Hepatocyte (in vitro differentiated cells): ENCODE measurements at regions not wholly inside any gene's neighbourhood (a gene's known extent, or its start where the extent isn't known, plus 50 kb on each side); places are given as distances from the start of the nearest gene placed in this dataset.

ENCODE experiments used
- DNase-seq: peaks from one replicate; pipeline ENCODE4 v3.0.0-alpha.2; 2016; ENCODE audit warnings: low spot score
- H2AFZ ChIP-seq: fragments of 200-600 bp; sonication (generic); 2 replicates; pipeline ENCODE4 v1.6.0; 2016; ENCODE audit warnings: antibody characterized with exemption, mild to moderate bottlenecking
- H3K27ac ChIP-seq: fragments of 200-600 bp; sonication (generic); 2 replicates; pipeline ENCODE4 v1.5.1; 2016; ENCODE audit warnings: mild to moderate bottlenecking
- H3K27me3 ChIP-seq: fragments of 200-600 bp; sonication (generic); 2 replicates; pipeline ENCODE4 v1.6.1; 2016
- H3K36me3 ChIP-seq: fragments of 200-600 bp; sonication (generic); replicated peaks from 2 replicates; pipeline ENCODE4 v1.5.1; 2016; ENCODE audit warnings: low read depth; ENCODE audit not compliant: insufficient read depth
- H3K4me1 ChIP-seq: fragments of 200-600 bp; sonication (generic); 2 replicates; pipeline ENCODE4 v1.5.1; 2016; ENCODE audit warnings: mild to moderate bottlenecking, moderate library complexity; ENCODE audit not compliant: insufficient read depth
- H3K4me2 ChIP-seq: fragments of 200-600 bp; sonication (generic); 2 replicates; pipeline ENCODE4 v1.6.0; 2016
- H3K4me3 ChIP-seq: fragments of 200-600 bp; sonication (generic); 2 replicates; pipeline ENCODE4 v1.5.1; 2016; ENCODE audit warnings: mild to moderate bottlenecking
- H3K79me2 ChIP-seq: fragments of 200-600 bp; sonication (generic); 2 replicates; pipeline ENCODE4 v1.6.0; 2017; ENCODE audit warnings: mild to moderate bottlenecking
- H3K9me2 ChIP-seq: fragments of 200-600 bp; sonication (generic); replicated peaks from 2 replicates; pipeline ENCODE4 v1.6.0; 2017; ENCODE audit warnings: mild to moderate bottlenecking; ENCODE audit not compliant: insufficient read depth
- H3K9me3 ChIP-seq: fragments of 200-600 bp; sonication (generic); 2 replicates; pipeline ENCODE4 v1.5.1; 2016; ENCODE audit warnings: low read depth, mild to moderate bottlenecking
- H4K20me1 ChIP-seq: fragments of 200-600 bp; sonication (generic); 2 replicates; pipeline ENCODE4 v1.6.0; 2016; ENCODE audit warnings: mild to moderate bottlenecking; ENCODE audit not compliant: insufficient read depth, poor library complexity, severe bottlenecking
- EZH2 ChIP-seq: fragments of 200-600 bp; sonication (generic); IDR thresholded peaks from 2 replicates; pipeline ENCODE4 v1.6.1; 2016; ENCODE audit warnings: antibody characterized with exemption, mild to moderate bottlenecking, borderline replicate concordance
- EZH2phosphoT487 ChIP-seq: fragments of 200-600 bp; sonication (generic); IDR thresholded peaks from one replicate; pipeline ENCODE4 v1.6.1; 2018; ENCODE audit warnings: antibody characterized with exemption, mild to moderate bottlenecking, low read depth, moderate library complexity; ENCODE audit not compliant: unreplicated experiment, severe bottlenecking
- WGBS: methylation state at CpG from one replicate; pipeline ENCODE4 v1.1.6; 2016; ENCODE audit warnings: low lambda C conversion rate; ENCODE audit errors: missing lambda C conversion rate; 5-methylcytosine and 5-hydroxymethylcytosine counted together
- TF ChIP-seq, protein P1 (sequence below): fragments of 200-600 bp; sonication (generic); IDR thresholded peaks from 2 replicates; pipeline ENCODE4 v1.5.1; 2016; ENCODE audit warnings: antibody characterized with exemption, mild to moderate bottlenecking; ENCODE audit not compliant: poor library complexity

DNA sequence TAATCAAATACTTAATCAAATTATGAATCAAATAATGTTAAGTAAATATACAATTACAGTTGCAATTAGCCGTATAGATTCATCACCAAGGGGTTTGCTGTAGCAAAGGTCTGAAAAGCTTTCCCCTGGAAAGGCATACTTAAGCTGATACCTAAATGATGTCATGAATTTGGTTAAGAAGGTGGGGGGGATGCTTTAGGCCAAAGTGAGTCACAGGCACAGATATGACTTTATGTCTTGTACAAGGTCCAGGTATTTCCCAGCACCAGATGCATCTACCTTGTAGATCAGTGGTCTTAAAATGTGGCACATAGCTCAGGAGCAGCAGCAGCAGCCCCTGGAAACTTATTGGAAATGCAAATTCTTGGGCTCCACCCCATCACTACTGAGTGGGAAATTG is 557.3 kb upstream of the CDH4 start:
- 89% methylated on average over 1 of the region's 1 CpG for WGBS
- H4K20me1 ChIP-seq, result no peaks in the 10 kb centered on the region
- H3K27ac ChIP-seq, result no peak overlapping the region
- no peaks in the 10 kb centered on the region for H3K9me3 ChIP-seq
- H3K27me3 ChIP-seq, result no peaks in the 10 kb centered on the region
- H3K4me2 ChIP-seq, result no peak overlapping the region
- TF ChIP-seq, protein P1, sequence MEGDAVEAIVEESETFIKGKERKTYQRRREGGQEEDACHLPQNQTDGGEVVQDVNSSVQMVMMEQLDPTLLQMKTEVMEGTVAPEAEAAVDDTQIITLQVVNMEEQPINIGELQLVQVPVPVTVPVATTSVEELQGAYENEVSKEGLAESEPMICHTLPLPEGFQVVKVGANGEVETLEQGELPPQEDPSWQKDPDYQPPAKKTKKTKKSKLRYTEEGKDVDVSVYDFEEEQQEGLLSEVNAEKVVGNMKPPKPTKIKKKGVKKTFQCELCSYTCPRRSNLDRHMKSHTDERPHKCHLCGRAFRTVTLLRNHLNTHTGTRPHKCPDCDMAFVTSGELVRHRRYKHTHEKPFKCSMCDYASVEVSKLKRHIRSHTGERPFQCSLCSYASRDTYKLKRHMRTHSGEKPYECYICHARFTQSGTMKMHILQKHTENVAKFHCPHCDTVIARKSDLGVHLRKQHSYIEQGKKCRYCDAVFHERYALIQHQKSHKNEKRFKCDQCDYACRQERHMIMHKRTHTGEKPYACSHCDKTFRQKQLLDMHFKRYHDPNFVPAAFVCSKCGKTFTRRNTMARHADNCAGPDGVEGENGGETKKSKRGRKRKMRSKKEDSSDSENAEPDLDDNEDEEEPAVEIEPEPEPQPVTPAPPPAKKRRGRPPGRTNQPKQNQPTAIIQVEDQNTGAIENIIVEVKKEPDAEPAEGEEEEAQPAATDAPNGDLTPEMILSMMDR, result no peak
- TF ChIP-seq EZH2 (no peak), EZH2phosphoT487 (no peak)
- no peak overlapping the region for H2AFZ ChIP-seq
- H3K4me3 ChIP-seq, result no peak overlapping the region
- peaks cover 5% of the 10 kb centered on the region for H3K4me1 ChIP-seq
- no peak for DNase-seq
- H3K79me2 ChIP-seq, result no peaks in the 10 kb centered on the region
- no peaks in the 10 kb centered on the region for H3K36me3 ChIP-seq
- H3K9me2 ChIP-seq, result no peaks in the 10 kb centered on the region

DNA sequence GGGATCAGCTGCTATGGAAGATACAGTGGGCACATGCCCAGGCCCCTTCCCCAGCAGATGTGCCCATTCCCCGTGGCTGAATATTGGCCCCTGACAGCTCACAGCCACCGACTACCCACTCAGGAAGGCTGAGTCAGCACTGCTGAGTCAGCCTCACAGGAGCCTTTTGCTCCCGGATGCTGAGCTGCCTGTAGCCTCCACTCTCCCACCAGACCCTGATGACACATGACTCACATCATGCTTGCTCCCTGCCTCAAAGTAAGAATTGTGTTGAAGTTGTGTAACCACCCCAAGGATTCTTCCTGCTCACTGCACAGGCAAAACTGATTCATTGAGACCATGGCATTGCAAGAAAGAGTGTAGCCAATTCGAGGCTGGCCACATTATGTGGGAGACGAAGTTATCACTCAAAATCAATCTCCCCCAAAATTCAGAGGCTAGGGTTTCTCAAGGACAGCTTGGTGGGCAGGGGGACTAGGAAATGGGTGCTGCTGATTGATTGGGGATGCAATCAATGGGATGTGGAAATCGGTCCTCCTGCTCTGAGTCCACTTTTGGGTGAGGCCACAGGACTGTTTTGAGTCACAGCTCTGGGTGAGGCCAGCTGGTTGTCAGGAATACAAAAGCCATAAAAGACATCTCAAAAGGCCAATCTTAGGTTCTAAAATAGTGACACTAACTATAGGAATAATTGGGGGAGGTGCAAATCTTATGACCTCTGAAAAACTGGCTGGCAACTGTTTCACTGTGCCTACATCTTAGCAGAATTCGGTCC is 556.6 kb upstream of the CDH4 start:
- Histone ChIP-seq H3K4me2 (no peak overlapping the region), H3K36me3 (no peaks in the 10 kb centered on the region), H3K4me1 (peaks cover 5% of the 10 kb centered on the region), H3K9me2 (no peaks in the 10 kb centered on the region), H3K27me3 (no peaks in the 10 kb centered on the region), H3K9me3 (no peaks in the 10 kb centered on the region), H4K20me1 (no peaks in the 10 kb centered on the region), H2AFZ (no peak overlapping the region), H3K79me2 (no peaks in the 10 kb centered on the region), H3K4me3 (no peak overlapping the region), H3K27ac (no peak overlapping the region)
- DNase-seq, result peak; percentile 66
- TF ChIP-seq EZH2 (no peak), EZH2phosphoT487 (no peak)
- TF ChIP-seq, protein P1, result no peak
- 69% methylated on average over 7 of the region's 7 CpGs for WGBS

DNA sequence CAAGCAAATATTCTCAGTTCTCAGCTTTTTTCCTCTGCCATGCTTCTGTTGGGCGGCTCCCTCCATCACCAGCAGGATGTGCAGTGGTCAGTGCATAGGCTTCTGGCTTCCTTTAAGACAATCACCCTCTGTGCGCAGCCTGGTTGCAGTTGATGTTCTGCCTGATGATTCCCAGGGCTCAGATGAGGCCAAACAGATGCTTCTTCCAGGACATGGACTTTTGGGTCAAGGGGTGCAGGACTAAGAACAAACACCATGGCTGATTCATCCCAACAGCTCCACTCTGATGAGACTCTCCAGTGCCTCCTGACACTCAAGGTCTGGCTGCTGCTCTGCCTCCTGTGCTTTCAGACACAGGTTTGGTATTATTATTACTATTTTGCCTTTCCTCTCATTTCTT is 554.8 kb upstream of the CDH4 start:
- Histone ChIP-seq H3K4me2 (no peak overlapping the region), H3K36me3 (no peaks in the 10 kb centered on the region), H3K4me1 (peaks cover 5% of the 10 kb centered on the region), H3K79me2 (no peaks in the 10 kb centered on the region), H3K27ac (no peak overlapping the region), H3K9me3 (no peaks in the 10 kb centered on the region), H3K27me3 (no peaks in the 10 kb centered on the region), H4K20me1 (no peaks in the 10 kb centered on the region), H3K9me2 (no peaks in the 10 kb centered on the region), H3K4me3 (no peak overlapping the region), H2AFZ (no peak overlapping the region)
- TF ChIP-seq, protein P1, result no peak
- TF ChIP-seq EZH2 (no peak), EZH2phosphoT487 (no peak)
- WGBS, result 88% methylated on average over 2 of the region's 2 CpGs
- no peak for DNase-seq
